Suprapubic skin (tissue), 4 donors: ENCODE measurements at regions not wholly inside any gene's neighbourhood (a gene's known extent, or its start where the extent isn't known, plus 50 kb on each side); places are given as distances from the start of the nearest gene placed in this dataset.

ENCODE experiments used
- CTCF ChIP-seq, 2 donors: fragments of 200-600 bp in 1 of 2; fragments of 450-650 bp in 1 of 2; sonication (generic) in 1 of 2; IDR thresholded peaks; one replicate each; pipeline ENCODE4 v1.5.1; 2016 to 2019; ENCODE audit warnings: antibody characterized with exemption in 2 of 2, mild to moderate bottlenecking in 1 of 2, moderate library complexity in 1 of 2
- EP300 ChIP-seq: sonication (generic); formaldehyde crosslinking; IDR thresholded peaks from one replicate; pipeline ENCODE4 v1.6.1; 2017; ENCODE audit warnings: antibody characterized with exemption
- POLR2A ChIP-seq, 2 donors: fragments of 450-650 bp; IDR thresholded peaks; one replicate each; pipeline ENCODE4 v1.6.1; 2017; ENCODE audit warnings: antibody characterized with exemption in 2 of 2, mild to moderate bottlenecking in 2 of 2, moderate library complexity in 2 of 2
- POLR2AphosphoS5 ChIP-seq, 3 donors: sonication (generic); formaldehyde crosslinking; IDR thresholded peaks; one replicate each; pipeline ENCODE4 v1.6.1; 2017; ENCODE audit warnings: antibody characterized with exemption in 3 of 3

DNA sequence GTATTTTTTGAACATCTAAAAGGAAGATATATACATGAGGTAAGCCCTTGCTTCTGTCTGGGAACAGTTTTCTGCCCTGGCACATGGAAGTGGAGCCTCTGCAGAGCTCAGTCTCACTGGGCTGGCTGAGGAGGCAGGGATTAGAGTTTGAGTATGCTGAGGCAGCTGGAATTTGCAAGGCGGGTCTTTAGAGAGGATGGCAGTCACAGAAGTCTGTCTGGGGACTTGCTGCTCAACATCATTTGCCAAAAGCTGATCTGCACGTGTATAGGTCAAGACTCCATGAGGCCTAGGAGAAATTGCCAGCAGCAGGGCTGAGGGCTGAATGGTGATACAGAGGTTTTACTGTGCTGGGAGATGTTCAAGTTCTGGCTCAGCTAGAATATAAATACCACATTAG is 163.6 kb upstream of the ANK2 start:
- TF ChIP-seq CTCF (IDR thresholded peaks at IDR 0.05) (no peak), POLR2A (IDR thresholded peaks at IDR 0.05) (no peak), EP300 (no peak), POLR2AphosphoS5 (IDR thresholded peaks at IDR 0.05) (no peak)
